ENCODE measurements at regions not wholly inside any gene's neighbourhood (a gene's known extent, or its start where the extent isn't known, plus 50 kb on each side); places are given as distances from the start of the nearest gene placed in this dataset.
"Not testable (repeated sequence)": the region's sequence is repeated elsewhere in the genome, so short reads cannot be mapped to it uniquely, and the experiment has no call there.

GRCh38 chr13:39930544-39931444 is 275.3 kb downstream of the COG6 start:
- DNase-seq (ENCODE audit: low read depth in 3 of 3, low spot score in 2 of 3) = no peak

GRCh38 chr13:39931505-39931904 is 276.0 kb downstream of the COG6 start:
- DNase-seq (ENCODE audit: low read depth in 3 of 3, low spot score in 2 of 3) = no peak

GRCh38 chr13:39932514-39932913 is 277.1 kb downstream of the COG6 start:
- not testable (repeated sequence) for DNase-seq (ENCODE audit: low read depth in 3 of 3, low spot score in 2 of 3)

- no peak for DNase-seq (ENCODE audit: low read depth in 3 of 3, low spot score in 2 of 3)
Measured at GRCh38 chr13:39935155-39935554, 279.7 kb downstream of the COG6 start.

DNA sequence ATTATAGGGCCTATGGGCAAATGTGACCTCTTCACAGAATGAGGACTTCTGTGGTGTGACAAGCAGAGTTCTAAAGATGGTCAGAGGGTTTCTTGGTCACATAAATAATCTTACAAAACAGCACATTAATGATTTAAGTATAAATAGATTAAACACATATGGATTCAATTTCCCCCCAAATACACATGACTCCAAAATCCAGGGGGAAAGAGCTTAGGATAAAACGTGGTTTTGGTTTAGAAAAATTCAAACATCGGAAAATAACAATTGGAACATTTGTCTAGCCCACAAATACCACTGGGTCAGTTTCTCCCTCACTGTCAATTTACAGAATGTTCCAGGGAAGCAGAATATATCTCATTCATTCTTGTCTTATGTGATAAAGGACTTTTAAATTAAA is 283.1 kb downstream of the COG6 start:
- DNase-seq (ENCODE audit: low read depth in 3 of 3, low spot score in 2 of 3) = no peak

- no peak for DNase-seq (ENCODE audit: low read depth in 3 of 3, low spot score in 2 of 3)
Measured at GRCh38 chr13:39941236-39941635, 285.8 kb downstream of the COG6 start.

DNA sequence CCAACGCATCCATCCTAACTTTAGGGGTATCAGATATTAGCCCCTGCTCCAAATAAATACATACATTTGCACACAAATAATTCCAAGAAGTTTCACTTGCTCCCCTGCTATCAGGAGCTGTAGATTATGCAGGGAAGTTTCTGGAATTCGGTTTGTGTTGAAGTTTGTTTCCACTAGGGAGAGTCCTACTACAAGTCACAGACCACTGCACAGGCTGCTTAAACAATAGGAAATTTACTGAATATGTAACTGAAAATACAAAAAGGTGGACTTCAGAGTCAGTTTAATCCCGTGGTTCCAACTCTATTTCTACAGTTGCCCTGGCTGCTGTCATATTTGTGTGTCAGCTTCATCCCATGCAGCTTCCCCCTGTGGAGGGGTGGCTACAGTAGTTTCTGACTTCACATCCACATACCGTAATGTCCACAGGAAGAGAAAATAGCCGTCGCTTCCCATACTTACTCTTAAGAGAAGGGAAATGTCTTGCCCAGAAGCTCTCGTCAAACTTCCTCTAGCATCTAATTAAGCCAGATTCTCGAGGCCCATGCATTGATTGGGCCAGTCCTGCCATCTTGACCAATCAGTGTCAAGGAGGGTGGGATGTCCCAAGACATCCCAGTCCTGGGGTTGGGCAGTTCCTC is 286.6 kb downstream of the COG6 start:
- no peak for DNase-seq (ENCODE audit: low read depth in 3 of 3, low spot score in 2 of 3)

DNA sequence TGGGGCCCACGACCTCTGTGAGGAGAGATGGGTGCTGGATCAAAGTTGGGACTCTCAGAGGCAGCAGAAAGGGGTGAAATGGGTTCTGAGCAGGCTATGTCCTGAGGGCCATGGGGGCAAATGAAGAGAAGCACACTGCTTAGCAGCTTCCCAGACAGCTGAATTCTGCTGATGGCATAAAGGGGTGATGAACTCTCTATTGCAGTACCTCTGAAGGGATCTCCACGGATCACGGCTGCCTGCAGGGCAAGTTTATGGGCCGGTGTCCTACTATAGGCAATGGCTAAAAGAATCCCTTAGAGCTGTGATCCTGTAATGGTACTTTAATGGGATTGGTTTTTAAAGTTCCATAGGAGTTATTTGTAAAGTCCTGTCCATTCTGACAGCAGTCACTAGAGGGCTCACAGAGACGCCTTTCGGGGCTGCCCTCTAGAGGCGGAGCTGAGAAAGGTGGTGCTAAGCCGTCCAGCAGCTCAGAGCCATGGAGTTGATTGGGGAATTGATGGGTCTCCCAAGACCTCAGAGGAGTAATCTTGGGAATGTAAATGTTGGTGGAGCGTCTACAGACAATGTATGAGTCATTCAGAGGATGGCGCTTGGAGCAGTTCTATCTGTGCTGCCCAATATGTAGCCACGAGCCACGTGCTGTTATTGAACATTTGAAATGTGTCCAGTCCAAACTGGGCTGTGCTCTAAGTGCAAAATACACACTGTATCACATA is 287.3 kb downstream of the COG6 start:
- DNase-seq (ENCODE audit: low read depth in 3 of 3, low spot score in 2 of 3) = peak in 1 of 3 donors; percentile 10

GRCh38 chr13:39943711-39944110 is 288.2 kb downstream of the COG6 start:
- no peak for DNase-seq (ENCODE audit: low read depth in 3 of 3, low spot score in 2 of 3)

DNA sequence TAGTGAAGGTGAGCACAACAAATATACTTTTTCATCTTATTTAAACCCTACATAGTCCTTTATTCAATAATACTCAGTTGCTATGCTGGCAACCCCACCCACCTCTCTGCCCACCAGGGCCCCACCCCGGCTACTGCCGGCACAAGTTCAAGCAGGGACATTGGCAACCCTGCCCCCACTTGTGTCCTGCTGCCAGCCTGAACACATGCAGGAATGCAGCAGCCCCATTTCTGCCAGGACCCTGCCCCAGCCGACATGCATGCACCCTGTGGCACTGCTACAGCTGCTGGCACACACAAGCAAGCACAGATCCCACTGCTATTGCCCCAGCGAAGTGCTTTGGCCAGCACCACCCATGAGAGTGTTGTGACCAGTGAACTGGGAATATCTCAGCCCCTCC is 289.8 kb downstream of the COG6 start:
- DNase-seq (ENCODE audit: low read depth in 3 of 3, low spot score in 2 of 3) = no peak

GRCh38 chr13:39946769-39947168 is 291.3 kb downstream of the COG6 start:
- no peak for DNase-seq (ENCODE audit: low read depth in 3 of 3, low spot score in 2 of 3)

- no peak for DNase-seq (ENCODE audit: low read depth in 3 of 3, low spot score in 2 of 3)
Measured at GRCh38 chr13:39951301-39951700, 295.8 kb downstream of the COG6 start.

DNA sequence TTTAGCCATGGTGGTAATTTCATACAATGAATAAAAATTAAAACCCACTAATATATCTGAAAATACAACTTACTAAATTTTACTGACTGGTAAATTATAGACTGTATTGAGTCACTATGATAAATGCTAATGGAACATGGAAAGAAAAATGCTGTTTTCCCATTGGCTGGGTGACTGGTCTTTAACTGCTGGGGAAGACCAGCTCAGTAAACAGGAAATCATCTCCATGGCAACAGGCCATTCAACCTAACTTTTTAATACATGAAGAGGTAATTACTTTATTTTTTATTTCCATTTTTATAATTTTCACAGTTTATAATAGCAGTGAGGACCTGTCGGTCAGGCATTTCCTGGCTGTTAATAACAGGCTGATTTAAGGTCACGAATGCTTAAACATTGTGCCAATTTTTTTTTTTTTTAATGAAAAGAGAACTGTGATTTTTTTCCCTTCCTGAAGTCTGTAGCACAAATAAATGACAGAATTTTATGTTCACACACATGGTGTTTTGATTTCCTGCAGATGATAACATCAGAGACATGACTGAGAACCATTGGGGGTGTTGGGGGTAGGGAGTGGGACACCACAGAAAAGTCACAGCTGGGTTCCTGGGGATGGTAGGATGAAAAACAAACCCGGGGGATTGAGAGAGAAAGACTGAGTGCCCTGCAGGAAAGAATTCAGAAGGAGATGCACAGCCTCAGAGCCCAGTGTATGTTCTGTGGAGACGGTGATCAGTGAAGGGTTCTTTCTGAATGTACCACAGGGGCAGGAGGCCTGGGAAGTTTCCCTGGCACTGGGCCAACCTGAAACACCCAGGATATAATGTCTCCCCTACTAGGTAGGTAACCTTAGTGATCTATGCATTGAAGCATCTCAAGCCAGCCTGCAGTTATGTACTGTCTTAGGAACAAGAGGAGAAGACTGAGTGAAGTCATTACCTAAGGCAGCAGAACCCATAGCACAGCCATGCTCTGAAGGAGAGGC is 297.1 kb downstream of the COG6 start:
- DNase-seq (ENCODE audit: low read depth in 3 of 3, low spot score in 2 of 3) = peak; percentile 48 to 51 (median 49)

DNA sequence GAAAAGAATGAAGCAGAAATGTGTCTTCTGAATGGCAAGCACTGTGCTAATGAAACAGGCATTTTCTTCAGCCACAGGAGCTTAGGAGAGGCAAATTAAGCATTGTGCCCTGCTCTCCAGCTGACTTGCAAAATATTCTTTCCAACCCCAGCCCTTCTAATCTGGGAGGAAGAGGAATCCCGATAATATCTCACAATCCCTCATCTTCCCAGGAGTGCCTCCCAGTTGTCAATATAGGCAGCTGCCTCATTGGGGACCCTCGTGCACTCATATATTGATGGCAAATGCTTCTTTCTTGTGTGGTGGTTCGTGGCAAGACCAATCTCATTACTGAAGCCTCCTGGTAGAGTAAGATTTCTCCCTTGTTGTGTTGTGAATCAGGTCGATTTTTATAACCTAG is 299.0 kb downstream of the COG6 start:
- no peak for DNase-seq (ENCODE audit: low read depth in 3 of 3, low spot score in 2 of 3)

- no peak for DNase-seq (ENCODE audit: low read depth in 3 of 3, low spot score in 2 of 3)
Measured at GRCh38 chr13:39955560-39955959, 300.1 kb downstream of the COG6 start.

DNA sequence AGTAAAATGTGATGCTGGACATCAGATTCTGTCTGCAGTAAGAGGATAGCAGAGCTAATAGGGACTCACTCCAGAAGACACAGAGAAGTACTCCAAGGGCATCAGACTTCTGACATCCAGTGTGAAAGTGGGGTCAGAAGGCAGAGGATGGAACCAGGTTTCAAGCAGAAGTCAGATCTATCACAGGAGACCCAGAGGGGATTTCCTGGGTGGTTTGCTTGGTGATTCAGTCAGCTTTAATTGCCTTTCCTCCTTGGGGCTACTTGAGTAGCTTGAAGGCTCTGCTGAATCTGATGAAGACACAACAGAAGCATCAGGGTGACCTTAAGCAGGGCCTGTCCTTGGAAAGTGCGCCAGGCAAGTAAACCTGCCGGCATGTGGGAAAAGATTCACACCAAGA is 300.6 kb downstream of the COG6 start:
- DNase-seq (ENCODE audit: low read depth in 3 of 3, low spot score in 2 of 3) = no peak

DNA sequence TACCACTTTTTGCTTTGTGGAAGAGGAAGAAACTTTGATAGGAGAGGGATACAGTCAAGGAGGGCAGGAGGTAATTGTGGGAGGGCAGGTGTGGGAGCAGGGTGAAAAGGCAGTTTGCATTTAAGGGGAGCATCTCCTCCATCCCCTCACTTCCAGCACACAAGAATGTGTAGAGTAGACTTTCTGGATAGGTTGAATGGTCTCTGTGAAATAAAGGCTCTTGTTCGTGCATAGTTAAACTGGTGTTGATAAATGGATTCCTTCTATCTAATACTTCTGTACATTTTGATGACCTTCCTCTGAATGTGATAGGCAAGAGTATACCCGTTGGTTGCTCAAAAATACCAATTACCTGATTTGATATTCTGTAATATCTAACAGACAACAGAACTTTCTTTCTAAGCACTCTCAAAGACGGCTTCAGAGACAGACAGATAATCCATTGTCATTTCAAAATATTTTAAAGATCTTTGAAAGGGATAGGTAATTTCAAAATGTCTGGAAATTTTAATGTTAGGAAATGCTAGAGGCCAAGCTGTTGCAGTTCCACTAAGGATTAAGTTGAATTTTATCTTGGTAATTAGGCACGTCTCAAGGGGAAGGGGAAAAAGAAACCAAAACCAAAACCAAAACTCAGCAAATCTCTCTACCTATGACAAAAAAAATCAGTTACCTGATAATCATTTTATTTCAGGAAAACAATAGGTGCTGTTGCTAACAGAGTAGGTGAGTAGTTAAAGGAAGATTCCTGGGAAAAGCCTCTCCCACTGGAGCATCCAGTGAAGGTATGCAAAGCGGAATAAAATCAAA is 302.6 kb downstream of the COG6 start:
- no peak for DNase-seq (ENCODE audit: low read depth in 3 of 3, low spot score in 2 of 3)

DNA sequence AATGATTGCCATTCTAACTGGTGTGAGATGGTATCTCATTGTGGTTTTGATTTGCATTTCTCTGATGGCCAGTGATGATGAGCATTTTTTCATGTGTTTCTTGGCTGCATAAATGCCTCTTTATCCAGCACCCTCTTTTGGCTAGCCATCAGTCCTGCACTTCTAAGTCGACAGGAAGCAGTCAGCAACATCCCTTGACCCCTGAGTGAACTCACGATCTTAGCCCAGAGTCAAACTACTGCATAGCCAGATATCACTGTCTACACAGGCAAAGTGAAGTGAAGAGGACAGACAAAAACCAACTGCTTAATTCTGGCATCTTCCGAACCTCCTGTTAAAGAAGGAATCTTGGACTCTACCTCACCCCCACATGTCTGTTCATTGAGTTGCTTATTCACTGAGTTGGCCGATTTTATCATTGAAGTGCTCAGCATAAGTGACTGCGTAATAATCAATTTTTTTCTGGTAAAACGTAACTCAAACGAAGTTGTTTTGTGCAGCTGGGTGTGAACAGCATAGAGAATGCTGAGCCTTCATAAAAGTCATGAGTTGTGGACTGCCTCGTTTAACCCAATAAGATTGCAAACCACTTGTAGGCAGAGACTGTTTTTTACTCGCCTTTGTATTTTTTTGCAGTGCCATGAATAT is 304.2 kb downstream of the COG6 start:
- DNase-seq (ENCODE audit: low read depth in 3 of 3, low spot score in 2 of 3) = no peak

GRCh38 chr13:39960191-39960590 is 304.7 kb downstream of the COG6 start:
- DNase-seq (ENCODE audit: low read depth in 3 of 3, low spot score in 2 of 3) = no peak
